ENCODE measurements at regions not wholly inside any gene's neighbourhood (a gene's known extent, or its start where the extent isn't known, plus 50 kb on each side); places are given as distances from the start of the nearest gene placed in this dataset.
A peak's percentile ranks its signal among the peaks of the same experiment; 100 is the strongest.

- DNase-seq (ENCODE audit: low read depth): no peak
These were observed 163.2 kb downstream of the DCK start for GRCh38 chr4:71156616-71157015.

DNA sequence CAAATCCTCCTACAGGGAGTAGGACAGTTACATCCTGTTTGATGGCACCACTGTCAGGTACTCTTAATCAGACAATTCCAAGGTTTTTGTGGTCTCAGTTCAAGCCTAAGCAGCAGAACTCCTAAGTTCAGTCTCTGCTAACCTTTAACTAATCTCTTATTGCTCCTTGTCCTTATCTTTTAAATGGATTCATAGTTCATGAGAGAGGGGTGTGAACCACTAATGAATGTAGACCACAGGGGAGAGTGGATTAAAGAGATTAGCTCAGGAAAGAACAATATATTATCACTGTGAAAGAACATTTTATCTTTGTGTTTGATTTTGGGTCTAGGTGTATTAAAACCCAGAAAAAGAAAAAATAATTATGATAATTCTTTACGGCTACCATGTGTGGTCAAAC is 168.9 kb downstream of the DCK start:
- DNase-seq (ENCODE audit: low read depth): no peak

DNA sequence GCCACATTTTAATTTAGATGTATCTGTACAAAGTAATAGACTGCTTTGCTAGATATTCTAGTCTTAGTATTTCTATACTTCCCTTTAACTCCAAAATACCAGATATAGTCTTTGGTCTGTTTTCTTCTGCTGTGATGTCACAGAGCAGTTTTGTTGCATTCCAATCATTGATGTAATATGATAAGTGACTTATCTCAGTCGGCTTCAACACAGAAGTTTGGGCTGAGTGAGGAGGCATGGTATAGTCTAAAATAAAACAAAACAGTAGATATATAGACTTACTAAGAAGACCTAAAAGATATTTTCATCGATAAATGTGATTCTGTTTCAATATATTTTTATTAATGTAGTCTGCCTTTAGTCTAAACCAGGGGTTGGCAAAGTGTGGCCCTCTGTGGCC is 169.9 kb downstream of the DCK start:
- no peak for DNase-seq (ENCODE audit: low read depth)

DNA sequence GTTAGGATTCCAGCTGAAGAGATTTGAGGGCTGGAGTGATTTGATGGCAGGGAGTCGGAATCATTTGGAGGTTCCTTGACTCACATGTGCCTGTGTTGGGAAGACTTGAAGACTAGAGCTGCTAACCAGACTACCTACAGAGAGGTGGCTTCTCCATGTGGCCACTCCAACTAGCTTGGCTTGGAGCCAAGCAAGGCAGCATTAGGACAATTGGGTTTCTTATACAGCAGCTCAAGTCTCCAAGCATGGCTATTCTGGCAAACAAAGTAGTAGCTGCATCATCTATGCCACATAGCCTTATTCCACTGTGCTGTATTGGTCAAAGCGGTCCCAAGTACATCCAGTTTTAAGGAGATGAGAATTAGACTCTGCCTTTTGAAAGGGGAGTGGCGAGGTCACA is 171.7 kb upstream of the SLC4A4 start:
- DNase-seq (ENCODE audit: low read depth): no peak

DNA sequence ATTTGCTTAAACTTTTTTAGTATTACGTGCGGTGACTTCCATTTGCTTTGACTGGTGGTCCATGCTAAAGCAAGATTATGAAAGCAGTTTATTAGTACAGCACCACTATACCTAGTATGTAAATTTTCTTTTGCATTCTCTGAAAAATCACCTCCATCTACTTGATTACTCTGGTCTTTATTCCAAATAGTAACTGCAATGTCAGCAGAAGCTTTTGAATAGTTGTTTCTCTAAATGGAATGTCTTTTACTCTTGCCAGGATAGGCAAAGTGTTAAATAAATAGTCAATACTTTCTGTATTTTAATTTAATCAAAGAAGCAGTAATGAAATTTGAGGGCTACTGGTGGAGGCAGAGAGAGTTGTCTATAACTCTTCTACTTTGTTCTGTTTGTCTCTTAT is 167.2 kb upstream of the SLC4A4 start:
- no peak for DNase-seq (ENCODE audit: low read depth)

- no peak for DNase-seq (ENCODE audit: low read depth)
These were observed 157.5 kb upstream of the SLC4A4 start for GRCh38 chr4:71181332-71181731.

DNA sequence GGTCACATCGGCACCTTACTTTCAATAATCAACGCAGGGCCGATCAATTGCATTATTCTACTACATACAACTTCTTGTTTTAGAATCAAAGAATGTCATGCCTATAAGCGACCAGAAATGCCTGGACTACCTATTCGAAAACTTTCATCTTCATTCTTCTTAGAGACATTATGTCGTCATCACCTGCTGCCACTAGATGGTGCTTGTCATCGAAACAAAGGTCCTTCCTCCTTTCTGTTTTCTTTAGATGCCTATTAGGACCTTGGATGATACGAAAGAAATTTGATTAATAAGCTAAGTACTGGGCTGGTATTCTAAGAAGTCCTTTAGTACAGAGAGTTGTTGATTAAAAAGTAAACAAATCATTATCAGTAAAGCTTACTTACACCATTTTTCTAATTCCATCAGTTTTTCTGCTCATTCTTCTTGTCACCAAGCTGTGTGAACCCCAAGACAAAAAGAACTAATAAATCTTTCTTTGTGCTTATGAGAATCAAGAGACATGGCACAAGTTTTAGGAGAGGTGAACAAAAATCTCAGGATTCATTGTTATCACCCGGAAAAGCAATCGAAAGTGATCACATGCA is 154.5 kb upstream of the SLC4A4 start:
- peak; percentile 18 for DNase-seq (ENCODE audit: low read depth)

GRCh38 chr4:71185037-71185436 is 153.8 kb upstream of the SLC4A4 start:
- DNase-seq (ENCODE audit: low read depth): no peak

GRCh38 chr4:71186257-71186565 is 152.6 kb upstream of the SLC4A4 start:
- no peak for DNase-seq (ENCODE audit: low read depth)

DNA sequence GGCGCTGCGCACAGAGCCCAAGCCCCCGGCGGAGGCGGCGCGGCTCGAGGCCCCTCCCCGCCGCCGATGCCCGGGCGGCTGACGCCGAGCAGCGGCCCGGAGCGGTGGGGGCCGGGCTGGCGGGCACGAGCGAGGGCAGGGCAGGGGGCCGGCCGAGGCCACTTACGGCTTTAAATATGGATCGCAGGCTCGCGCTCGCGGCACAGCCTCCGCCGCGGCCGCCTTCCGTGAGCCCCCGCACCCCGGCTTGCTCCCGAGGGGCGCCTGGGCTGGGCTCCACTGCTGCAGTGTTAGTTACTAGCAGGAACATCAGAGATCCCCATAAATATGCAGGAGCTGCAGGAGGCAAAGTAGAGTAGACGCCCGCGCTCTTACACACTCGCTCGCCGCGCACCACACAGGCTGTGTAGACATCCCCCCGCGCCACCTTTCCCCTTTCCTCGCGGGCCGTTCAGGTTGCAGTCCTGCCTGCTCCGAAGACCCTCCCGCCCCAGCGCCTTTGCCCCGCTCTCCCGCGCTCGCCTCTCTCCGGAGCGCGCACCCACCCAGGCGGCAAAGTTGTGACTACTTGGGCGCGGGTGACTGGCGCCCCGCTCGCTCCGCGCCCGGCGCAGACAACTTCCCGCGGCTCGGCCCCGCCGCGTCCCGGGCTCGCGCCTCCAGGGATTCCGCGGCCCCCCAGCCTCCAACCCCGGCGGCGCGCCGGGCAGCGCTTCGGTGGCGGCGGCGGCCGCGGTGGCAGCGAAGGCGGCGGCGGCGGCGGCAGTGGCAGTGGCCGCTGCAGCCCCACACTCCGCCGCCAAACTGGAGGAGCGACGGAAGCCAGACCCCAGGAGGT is 152.0 kb upstream of the SLC4A4 start:
- DNase-seq (ENCODE audit: low read depth): no peak

- no peak for DNase-seq (ENCODE audit: low read depth)
These were observed 151.2 kb upstream of the SLC4A4 start for GRCh38 chr4:71187404-71188155.

DNA sequence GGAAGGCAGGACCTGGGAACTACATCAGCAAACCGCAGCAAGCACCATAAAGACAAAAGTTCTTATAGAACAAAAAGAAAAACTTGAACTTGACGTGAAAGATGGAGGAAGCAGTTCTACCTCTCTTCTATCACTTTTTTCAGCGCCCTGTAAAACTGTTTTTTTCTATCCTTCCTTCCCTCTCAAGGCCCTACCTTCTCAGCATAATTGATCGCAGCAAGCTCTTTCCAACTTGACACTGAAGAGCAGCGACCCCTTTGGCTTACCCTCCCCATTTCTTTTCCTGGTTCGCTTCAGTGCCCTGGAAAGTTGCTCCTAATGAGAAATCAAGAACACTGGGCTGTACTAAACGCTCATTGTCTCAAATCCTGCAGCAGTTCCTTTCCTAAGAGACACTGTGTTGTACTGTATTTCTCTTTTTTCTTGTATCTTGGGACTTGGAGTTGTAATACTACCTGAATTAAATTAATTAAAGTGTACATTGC is 150.6 kb upstream of the SLC4A4 start:
- DNase-seq (ENCODE audit: low read depth): no peak

- DNase-seq (ENCODE audit: low read depth): no peak
These were observed 149.9 kb upstream of the SLC4A4 start for GRCh38 chr4:71188951-71189350.

DNA sequence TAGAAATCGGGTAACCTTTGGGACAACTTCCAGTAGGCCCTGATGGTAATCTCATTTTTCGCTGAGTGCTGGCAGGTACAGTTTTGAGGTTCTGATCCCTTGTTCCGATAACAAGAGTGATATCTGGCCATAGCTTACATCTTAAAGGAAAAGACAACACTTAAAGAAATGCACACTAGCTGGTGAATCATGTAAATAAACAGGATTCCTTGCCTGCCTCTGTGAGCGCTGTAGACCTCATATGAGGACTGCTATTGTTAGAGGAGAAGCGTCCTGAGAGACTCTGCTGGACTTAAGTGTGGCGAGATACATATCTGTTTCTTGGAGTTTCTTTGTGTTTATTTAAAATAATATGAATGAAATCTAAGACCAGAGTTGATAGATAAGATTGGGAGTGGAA is 149.3 kb upstream of the SLC4A4 start:
- DNase-seq (ENCODE audit: low read depth): no peak

DNA sequence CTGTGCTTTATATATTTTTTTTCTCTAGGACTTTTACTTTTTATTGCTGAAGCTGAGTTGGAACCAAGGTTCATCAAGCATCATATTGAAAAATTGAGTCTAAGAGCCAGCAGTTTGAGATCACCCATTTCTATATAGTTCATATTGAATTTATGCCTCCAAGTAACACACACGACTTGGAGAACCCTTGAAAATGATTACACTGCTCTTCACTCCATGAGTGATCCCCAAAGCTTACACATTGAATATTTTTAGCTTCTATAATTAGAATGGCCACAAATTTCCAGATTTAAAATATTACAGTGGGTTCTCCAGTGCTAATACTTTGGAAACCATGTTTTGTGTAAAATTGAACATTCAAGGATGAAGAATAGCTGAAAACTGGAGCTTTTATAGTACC is 144.4 kb upstream of the SLC4A4 start:
- no peak for DNase-seq (ENCODE audit: low read depth)

- DNase-seq (ENCODE audit: low read depth): no peak
These were observed 142.9 kb upstream of the SLC4A4 start for GRCh38 chr4:71195924-71196323.

GRCh38 chr4:71198958-71199357 is 139.9 kb upstream of the SLC4A4 start:
- no peak for DNase-seq (ENCODE audit: low read depth)

DNA sequence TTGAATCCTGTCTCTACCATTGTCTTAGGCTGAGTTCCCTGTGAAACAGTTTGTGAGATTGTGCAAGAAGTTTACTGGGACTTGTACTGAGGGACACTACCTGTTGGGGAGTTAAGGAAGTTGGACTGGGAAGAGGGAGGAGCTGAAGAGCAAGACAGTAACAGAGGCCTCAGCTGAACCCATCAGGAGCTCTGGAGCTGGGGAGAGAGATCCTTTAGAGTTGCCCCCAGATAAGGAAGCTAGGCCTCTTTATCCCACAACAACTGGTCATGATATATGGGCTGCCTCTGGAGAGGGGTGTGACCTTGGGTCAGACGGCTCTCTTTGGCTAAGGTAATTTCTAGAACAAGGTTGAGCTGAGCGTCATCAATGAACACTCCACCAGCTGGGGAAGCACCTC is 137.8 kb upstream of the SLC4A4 start:
- DNase-seq (ENCODE audit: low read depth): no peak

GRCh38 chr4:71201817-71202576 is 136.8 kb upstream of the SLC4A4 start:
- no peak for DNase-seq (ENCODE audit: low read depth)

- DNase-seq (ENCODE audit: low read depth): no peak
These were observed 136.1 kb upstream of the SLC4A4 start for GRCh38 chr4:71202705-71203104.

DNA sequence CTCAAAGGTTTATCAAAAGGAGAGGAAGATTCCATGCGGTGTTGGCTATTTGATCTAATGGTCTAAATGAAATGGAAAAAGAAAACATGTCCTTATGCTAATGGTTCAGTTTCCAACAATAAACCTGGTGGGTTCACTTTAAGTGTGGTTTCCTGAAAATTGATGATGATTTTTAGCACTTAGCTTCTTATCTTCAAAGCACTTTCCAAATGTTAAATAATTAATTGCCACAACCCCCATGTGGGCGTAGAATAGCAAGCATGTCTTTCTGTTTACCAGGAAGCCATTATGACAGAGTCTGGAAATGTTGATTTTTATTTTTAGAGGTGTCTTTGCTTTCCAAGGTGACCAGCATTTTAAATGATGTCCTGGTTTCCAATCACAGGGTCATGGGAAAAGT is 134.8 kb upstream of the SLC4A4 start:
- DNase-seq (ENCODE audit: low read depth): no peak

DNA sequence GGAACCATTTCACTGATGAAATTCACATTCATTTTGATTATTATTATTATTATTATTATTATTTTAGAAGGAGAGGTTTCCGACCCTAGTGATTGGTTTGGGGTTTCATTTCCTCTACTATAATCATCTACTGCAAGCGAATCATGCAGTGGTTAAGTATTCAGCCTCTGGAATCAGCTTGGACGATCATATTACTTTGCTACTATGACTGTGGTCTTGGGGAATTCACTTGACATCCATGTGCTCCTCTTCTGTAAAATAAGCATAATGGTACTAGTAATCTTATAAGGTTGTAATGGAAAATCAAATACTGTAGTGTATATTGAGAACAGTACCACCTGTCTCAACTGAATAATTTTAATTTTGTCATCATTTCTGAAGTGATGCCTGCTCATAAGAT is 132.1 kb upstream of the SLC4A4 start:
- no peak for DNase-seq (ENCODE audit: low read depth)

Data from T follicular helper cell (primary cell).